ENCODE measurements at regions not wholly inside any gene's neighbourhood (a gene's known extent, or its start where the extent isn't known, plus 50 kb on each side); places are given as distances from the start of the nearest gene placed in this dataset.

DNA sequence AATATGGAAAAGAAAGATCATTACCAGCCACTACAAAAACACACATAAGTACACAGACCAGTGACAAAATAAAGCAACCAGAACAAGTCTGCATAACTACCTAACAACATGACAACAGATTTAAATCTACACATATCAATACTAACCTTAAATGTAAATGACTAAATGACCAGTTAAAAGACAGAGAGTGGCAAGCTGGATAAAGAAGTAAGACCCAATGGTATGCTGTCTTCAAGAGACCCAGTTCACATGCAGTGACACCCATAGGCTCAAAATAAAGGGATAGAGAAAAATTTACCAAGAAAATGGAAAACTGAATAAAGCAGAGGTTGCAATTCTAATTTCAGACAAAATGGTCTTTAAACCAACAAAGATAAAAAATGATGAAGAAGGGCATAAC is 938.1 kb downstream of the EFNA5 start:
- H3K9me3 Mint-ChIP-seq (ENCODE audit: unreplicated experiment): peaks cover 26% of the 10 kb centered on the region
- CTCF ChIA-PET: no interaction called here
- BruUV-seq (replicated peaks): no TSS peak

GRCh38 chr5:106730912-106731311 is 939.8 kb downstream of the EFNA5 start:
- CTCF ChIA-PET: no interaction called here
- Mint-ChIP-seq H3K36me3 (ENCODE audit: insufficient read depth, unreplicated experiment) (no peaks in the 10 kb centered on the region), H3K9me3 (ENCODE audit: unreplicated experiment) (peaks cover 26% of the 10 kb centered on the region), H3K4me3 (ENCODE audit: unreplicated experiment) (no peak overlapping the region), H3K27ac (ENCODE audit: low read depth, unreplicated experiment) (no peak overlapping the region), H3K27me3 (ENCODE audit: insufficient read depth, unreplicated experiment) (no peaks in the 10 kb centered on the region), H3K4me1 (ENCODE audit: insufficient read depth, unreplicated experiment) (no peaks in the 10 kb centered on the region)
- BruUV-seq (replicated peaks): no TSS peak
- TF ChIP-seq CTCF (IDR thresholded peaks at IDR 0.05; ENCODE audit: unreplicated experiment): no peak
- intact Hi-C loops (cut with micrococcal nuclease): no loop called here
- POLR2A ChIA-PET: no interaction called here
- peak; percentile 26 for DNase-seq (ENCODE audit: unreplicated experiment)

More for the DNA sequence above, 938.1 kb downstream of the EFNA5 start:
- DNase-seq (ENCODE audit: unreplicated experiment): no peak
- no peak overlapping the region for H3K27ac Mint-ChIP-seq (ENCODE audit: low read depth, unreplicated experiment)
- POLR2A ChIA-PET: no interaction called here
- no peaks in the 10 kb centered on the region for H3K36me3 Mint-ChIP-seq (ENCODE audit: insufficient read depth, unreplicated experiment)
- no peak for TF ChIP-seq CTCF (IDR thresholded peaks at IDR 0.05; ENCODE audit: unreplicated experiment)
- H3K27me3 Mint-ChIP-seq (ENCODE audit: insufficient read depth, unreplicated experiment): no peaks in the 10 kb centered on the region
- intact Hi-C loops (cut with micrococcal nuclease): no loop called here
- no peaks in the 10 kb centered on the region for H3K4me1 Mint-ChIP-seq (ENCODE audit: insufficient read depth, unreplicated experiment)
- no peak overlapping the region for H3K4me3 Mint-ChIP-seq (ENCODE audit: unreplicated experiment)

- CTCF ChIA-PET: no interaction called here
- no peaks in the 10 kb centered on the region for H3K27me3 Mint-ChIP-seq (ENCODE audit: insufficient read depth, unreplicated experiment)
- no peak for TF ChIP-seq CTCF (IDR thresholded peaks at IDR 0.05; ENCODE audit: unreplicated experiment)
- no peak overlapping the region for H3K4me3 Mint-ChIP-seq (ENCODE audit: unreplicated experiment)
- H3K36me3 Mint-ChIP-seq (ENCODE audit: insufficient read depth, unreplicated experiment): no peaks in the 10 kb centered on the region
- intact Hi-C loops (cut with micrococcal nuclease): no loop called here
- no peaks in the 10 kb centered on the region for H3K4me1 Mint-ChIP-seq (ENCODE audit: insufficient read depth, unreplicated experiment)
- peaks cover 26% of the 10 kb centered on the region for H3K9me3 Mint-ChIP-seq (ENCODE audit: unreplicated experiment)
- no TSS peak for BruUV-seq (replicated peaks)
- H3K27ac Mint-ChIP-seq (ENCODE audit: low read depth, unreplicated experiment): no peak overlapping the region
- POLR2A ChIA-PET: no interaction called here
- DNase-seq (ENCODE audit: unreplicated experiment): no peak
Measured at GRCh38 chr5:106730506-106730905, 940.2 kb downstream of the EFNA5 start.

GRCh38 chr5:106728208-106728607 is 942.5 kb downstream of the EFNA5 start:
- Mint-ChIP-seq H3K4me3 (ENCODE audit: unreplicated experiment) (no peak overlapping the region), H3K27ac (ENCODE audit: low read depth, unreplicated experiment) (no peak overlapping the region), H3K4me1 (ENCODE audit: insufficient read depth, unreplicated experiment) (no peaks in the 10 kb centered on the region), H3K36me3 (ENCODE audit: insufficient read depth, unreplicated experiment) (no peaks in the 10 kb centered on the region), H3K27me3 (ENCODE audit: insufficient read depth, unreplicated experiment) (peaks cover 11% of the 10 kb centered on the region), H3K9me3 (ENCODE audit: unreplicated experiment) (peaks cover 19% of the 10 kb centered on the region)
- TF ChIP-seq CTCF (IDR thresholded peaks at IDR 0.05; ENCODE audit: unreplicated experiment): no peak
- intact Hi-C loops (cut with micrococcal nuclease): loop anchor here (10.0 kb wide), 1 partner anchor 463 kb away; no protein-coding TSS in a partner anchor
- ChIA-PET POLR2A (no interaction called here), CTCF (no interaction called here)
- no peak for DNase-seq (ENCODE audit: unreplicated experiment)
- no TSS peak for BruUV-seq (replicated peaks)

All from MCF 10A (cell line).